ENCODE measurements at regions not wholly inside any gene's neighbourhood (a gene's known extent, or its start where the extent isn't known, plus 50 kb on each side); places are given as distances from the start of the nearest gene placed in this dataset.
"Not testable (repeated sequence)": the region's sequence is repeated elsewhere in the genome, so short reads cannot be mapped to it uniquely, and the experiment has no call there.

- DNase-seq (ENCODE audit: low read depth in 1 of 2, low spot score in 1 of 2), result no peak
Measured at GRCh38 chr10:8173243-8173865, 118.9 kb downstream of the GATA3 start.

- DNase-seq (ENCODE audit: low read depth in 1 of 2, low spot score in 1 of 2), result no peak
Measured at GRCh38 chr10:8173866-8174243, 119.4 kb downstream of the GATA3 start.

GRCh38 chr10:8174762-8175161 is 120.3 kb downstream of the GATA3 start:
- no peak for DNase-seq (ENCODE audit: low read depth in 1 of 2, low spot score in 1 of 2)

- DNase-seq (ENCODE audit: low read depth in 1 of 2, low spot score in 1 of 2), result not testable (repeated sequence)
Measured at GRCh38 chr10:8177526-8177925, 123.0 kb downstream of the GATA3 start.

- DNase-seq (ENCODE audit: low read depth in 1 of 2, low spot score in 1 of 2), result not testable (repeated sequence)
Measured at GRCh38 chr10:8179773-8180172, 125.3 kb downstream of the GATA3 start.

- no peak for DNase-seq (ENCODE audit: low read depth in 1 of 2, low spot score in 1 of 2)
Measured at GRCh38 chr10:8180360-8181109, 126.0 kb downstream of the GATA3 start.

GRCh38 chr10:8181496-8182157 is 127.1 kb downstream of the GATA3 start:
- DNase-seq (ENCODE audit: low read depth in 1 of 2, low spot score in 1 of 2), result no peak

- DNase-seq (ENCODE audit: low read depth in 1 of 2, low spot score in 1 of 2), result no peak
Measured at GRCh38 chr10:8182806-8183205, 128.3 kb downstream of the GATA3 start.

- peak in 1 of 2 donors; percentile 5 for DNase-seq (ENCODE audit: low read depth in 1 of 2, low spot score in 1 of 2)
Measured at GRCh38 chr10:8183241-8183704, 128.8 kb downstream of the GATA3 start.

- DNase-seq (ENCODE audit: low read depth in 1 of 2, low spot score in 1 of 2), result no peak
Measured at GRCh38 chr10:8187171-8187666, 132.7 kb downstream of the GATA3 start.

- no peak for DNase-seq (ENCODE audit: low read depth in 1 of 2, low spot score in 1 of 2)
Measured at GRCh38 chr10:8189458-8189857, 135.0 kb downstream of the GATA3 start.

GRCh38 chr10:8192301-8192700 is 137.8 kb downstream of the GATA3 start:
- no peak for DNase-seq (ENCODE audit: low read depth in 1 of 2, low spot score in 1 of 2)

GRCh38 chr10:8193546-8193945 is 139.1 kb downstream of the GATA3 start:
- no peak for DNase-seq (ENCODE audit: low read depth in 1 of 2, low spot score in 1 of 2)

GRCh38 chr10:8194050-8194449 is 139.6 kb downstream of the GATA3 start:
- no peak for DNase-seq (ENCODE audit: low read depth in 1 of 2, low spot score in 1 of 2)

- DNase-seq (ENCODE audit: low read depth in 1 of 2, low spot score in 1 of 2), result no peak
Measured at GRCh38 chr10:8206882-8207281, 152.4 kb downstream of the GATA3 start.

GRCh38 chr10:8211631-8212030 is 157.1 kb downstream of the GATA3 start:
- no peak for DNase-seq (ENCODE audit: low read depth in 1 of 2, low spot score in 1 of 2)

GRCh38 chr10:8213735-8214134 is 159.2 kb downstream of the GATA3 start:
- DNase-seq (ENCODE audit: low read depth in 1 of 2, low spot score in 1 of 2), result no peak

- DNase-seq (ENCODE audit: low read depth in 1 of 2, low spot score in 1 of 2), result no peak
Measured at GRCh38 chr10:8214587-8214986, 160.1 kb downstream of the GATA3 start.

GRCh38 chr10:8216893-8217292 is 162.4 kb downstream of the GATA3 start:
- DNase-seq (ENCODE audit: low read depth in 1 of 2, low spot score in 1 of 2), result no peak

- no peak for DNase-seq (ENCODE audit: low read depth in 1 of 2, low spot score in 1 of 2)
Measured at GRCh38 chr10:8221451-8221850, 167.0 kb downstream of the GATA3 start.

- DNase-seq (ENCODE audit: low read depth in 1 of 2, low spot score in 1 of 2), result no peak
Measured at GRCh38 chr10:8224591-8224990, 170.1 kb downstream of the GATA3 start.

GRCh38 chr10:8225187-8225586 is 170.7 kb downstream of the GATA3 start:
- DNase-seq (ENCODE audit: low read depth in 1 of 2, low spot score in 1 of 2), result no peak

All from activated T-helper 1 cell treated with anti-CD3 and anti-CD28 coated beads, Interleukin-2, amount 50 U/mL, for 16 hours (primary cell).